GM18508 (cell line): ENCODE measurements at regions not wholly inside any gene's neighbourhood (a gene's known extent, or its start where the extent isn't known, plus 50 kb on each side); places are given as distances from the start of the nearest gene placed in this dataset.

Experiments
- ATAC-seq: cut with Tn5 transposase; IDR thresholded peaks from one replicate; pipeline ENCODE4 v1.9.1; 2021; ENCODE audit warnings: moderate number of reproducible peaks; ENCODE audit not compliant: insufficient read depth, unreplicated experiment

DNA sequence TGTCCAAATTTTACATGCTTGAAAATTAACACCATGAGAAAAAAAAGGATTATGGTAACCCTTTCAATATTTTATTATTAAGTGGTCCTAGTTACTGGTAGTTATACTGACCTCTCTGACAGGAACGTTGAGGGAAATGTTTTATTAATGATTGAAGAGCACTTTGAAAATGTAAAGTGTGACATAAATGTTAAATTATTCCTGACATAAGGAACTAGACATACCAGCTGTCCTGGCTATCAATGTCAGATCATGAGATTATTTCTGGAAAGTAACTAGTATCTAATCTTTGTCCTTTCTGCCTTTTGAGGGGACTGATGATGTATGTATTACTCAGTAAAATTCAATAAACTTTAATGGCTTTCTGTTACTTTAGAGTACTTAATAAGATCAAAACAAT is 1538.5 kb upstream of the CDH6 start:
- no peak for ATAC-seq

DNA sequence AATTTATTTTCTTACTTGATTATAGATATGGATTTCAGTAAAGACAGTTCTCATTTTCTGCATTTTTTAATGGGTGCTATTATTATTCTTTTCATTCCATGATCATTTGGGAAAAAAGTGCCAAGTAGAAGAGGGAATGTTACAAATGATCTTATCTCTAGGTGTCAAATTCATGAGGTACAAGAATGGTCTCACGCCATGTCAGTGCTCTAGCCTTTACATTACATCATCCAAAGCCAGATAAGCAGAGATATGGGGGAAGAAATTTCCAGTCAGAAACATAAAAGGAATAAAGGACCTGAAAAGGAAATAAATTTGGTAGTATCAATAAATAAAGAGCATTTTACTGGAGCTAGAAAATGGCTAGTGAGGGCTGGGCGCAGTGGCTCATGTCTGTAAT is 1544.2 kb upstream of the CDH6 start:
- ATAC-seq, result no peak

DNA sequence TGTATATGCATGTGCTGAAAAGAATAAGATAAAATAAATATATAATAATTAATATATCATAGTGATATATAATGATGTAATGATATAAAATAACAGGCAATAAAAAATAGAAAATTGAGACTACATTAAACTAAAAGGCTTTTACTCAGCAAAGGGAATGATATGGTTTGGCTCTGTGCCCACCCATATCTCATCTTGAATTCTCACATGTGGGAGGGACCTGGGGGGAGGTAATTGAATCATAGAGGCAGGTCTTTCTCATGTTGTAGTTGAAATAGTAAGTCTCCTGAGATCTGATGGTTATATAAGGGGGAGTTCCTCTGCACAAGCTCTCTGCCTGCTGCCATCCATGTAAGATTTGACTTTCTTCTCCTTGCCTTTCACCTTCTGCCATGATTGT is 1550.9 kb upstream of the CDH6 start:
- ATAC-seq, result no peak

GRCh38 chr5:29614206-29614605 is 1579.3 kb upstream of the CDH6 start:
- ATAC-seq, result no peak

- no peak for ATAC-seq
Measured at GRCh38 chr5:29588236-29588635, 1605.2 kb upstream of the CDH6 start.

DNA sequence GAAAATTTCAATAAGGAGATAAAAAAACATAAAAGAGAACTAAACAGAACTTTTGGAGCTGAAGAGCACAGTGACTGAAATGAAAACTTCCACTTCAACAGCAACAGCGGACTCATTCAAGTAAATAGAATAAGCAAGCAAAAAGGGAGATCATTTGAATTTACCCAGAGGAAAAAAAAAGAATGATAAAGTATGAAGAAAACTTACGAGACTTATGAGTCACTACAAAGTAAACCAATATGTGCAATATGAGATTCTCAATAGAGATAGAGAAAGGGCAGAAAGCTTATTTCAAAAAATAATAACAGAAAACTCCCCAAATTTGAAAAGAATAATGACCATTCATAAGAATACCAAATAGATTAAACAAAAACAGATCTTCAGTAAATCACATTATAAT is 1605.7 kb upstream of the CDH6 start:
- ATAC-seq, result no peak

GRCh38 chr5:29568028-29568427 is 1625.5 kb upstream of the CDH6 start:
- ATAC-seq, result no peak

DNA sequence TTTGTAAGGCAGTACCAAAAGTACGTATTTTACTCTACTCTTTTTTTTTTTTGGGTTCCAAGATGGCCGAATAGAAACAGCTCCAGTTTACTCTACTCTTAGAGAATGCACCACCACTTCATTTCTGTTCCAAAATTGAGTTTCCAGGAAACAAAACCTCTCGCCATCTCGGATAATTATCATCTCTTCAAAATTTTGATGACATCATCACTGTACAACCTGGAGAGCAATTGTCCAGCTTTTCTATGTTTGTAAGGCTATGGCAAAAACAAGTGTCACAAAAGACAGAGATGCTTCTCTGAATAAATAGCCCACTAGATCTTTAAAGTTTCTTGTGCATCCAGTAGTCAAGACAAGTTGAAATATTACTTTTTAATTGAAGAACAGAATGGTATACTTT is 1631.9 kb upstream of the CDH6 start:
- ATAC-seq, result no peak

DNA sequence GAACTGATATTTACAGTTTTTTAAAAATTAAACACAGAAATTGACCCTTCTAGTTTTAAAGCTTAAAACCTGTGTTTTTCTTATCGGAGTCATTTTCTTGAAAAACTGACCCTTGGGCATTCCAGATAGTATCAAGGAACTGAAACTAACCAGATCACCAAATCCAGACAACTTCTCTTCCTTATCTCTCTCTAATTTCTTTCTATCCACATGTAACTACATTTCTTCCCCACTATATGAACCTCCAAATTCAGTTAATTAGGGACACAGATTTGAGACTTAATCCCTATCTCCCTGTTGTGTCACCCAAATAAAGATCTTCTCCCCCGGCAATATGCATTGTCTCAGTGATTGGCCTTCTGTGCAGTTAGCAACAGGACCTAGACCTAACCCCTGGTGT is 1643.0 kb upstream of the CDH6 start:
- ATAC-seq, result no peak

- no peak for ATAC-seq
Measured at GRCh38 chr5:29548262-29548661, 1645.2 kb upstream of the CDH6 start.

GRCh38 chr5:29547236-29547865 is 1646.1 kb upstream of the CDH6 start:
- no peak for ATAC-seq

DNA sequence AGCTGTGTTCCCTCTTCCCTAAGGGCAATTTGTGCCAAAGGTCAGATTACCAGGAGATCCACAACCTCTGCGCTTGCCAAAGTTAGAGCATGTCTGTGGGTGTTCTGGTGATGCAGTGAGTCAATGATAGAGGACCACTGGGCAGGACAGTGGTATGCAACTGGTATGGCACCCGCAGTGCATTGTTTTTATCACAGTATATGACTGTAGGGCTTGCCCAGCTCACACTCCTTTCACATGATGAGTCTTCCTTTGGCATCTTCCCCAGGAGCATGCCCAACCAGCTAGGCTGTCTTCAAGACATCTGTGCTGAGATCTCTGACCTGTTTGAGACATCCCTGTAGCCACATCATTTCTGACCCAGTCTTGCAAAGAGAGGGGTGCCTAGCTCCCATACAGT is 1650.0 kb upstream of the CDH6 start:
- ATAC-seq, result no peak

GRCh38 chr5:29524227-29524626 is 1669.3 kb upstream of the CDH6 start:
- ATAC-seq, result no peak

- no peak for ATAC-seq
Measured at GRCh38 chr5:29518176-29518575, 1675.3 kb upstream of the CDH6 start.

GRCh38 chr5:29516224-29516623 is 1677.3 kb upstream of the CDH6 start:
- ATAC-seq, result no peak

- no peak for ATAC-seq
Measured at GRCh38 chr5:29508131-29508530, 1685.4 kb upstream of the CDH6 start.

DNA sequence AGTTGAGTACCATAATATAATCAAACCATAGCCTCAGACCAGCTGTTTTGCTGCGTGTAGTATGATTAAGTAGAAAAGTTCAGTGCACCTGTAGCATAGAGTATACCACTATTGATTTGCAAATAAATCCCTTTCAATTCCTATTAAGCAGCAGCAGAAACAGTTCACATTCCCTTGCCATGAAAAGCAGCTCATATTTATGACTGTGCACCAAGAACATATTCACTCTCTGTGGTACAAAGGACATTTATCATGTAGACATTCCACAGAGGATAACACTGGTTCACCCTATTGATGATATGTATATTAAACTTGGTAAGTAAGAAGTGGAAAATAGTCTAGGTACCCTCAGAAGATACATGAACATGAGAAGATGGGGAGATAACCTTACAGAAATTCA is 1689.1 kb upstream of the CDH6 start:
- ATAC-seq, result no peak

- no peak for ATAC-seq
Measured at GRCh38 chr5:29498860-29499259, 1694.6 kb upstream of the CDH6 start.

DNA sequence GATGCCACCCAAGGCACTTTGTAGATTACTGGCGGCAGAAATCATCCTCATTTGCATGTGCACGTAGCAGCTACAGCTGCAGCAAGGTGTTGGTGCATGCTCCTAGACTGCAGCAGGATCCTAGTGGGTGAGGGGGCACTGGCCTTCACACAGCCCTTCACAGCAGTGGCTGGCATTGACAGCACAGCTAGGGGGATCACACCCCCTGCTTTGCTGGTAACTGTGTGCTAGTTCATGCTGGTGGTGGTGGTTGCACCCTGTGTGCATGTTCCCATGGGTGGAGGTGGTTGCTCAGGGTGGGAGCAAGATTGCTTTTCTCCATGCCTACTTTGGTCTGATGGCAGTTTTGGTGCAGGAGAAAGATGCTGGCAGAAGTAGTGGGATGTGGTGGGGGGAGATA is 1695.1 kb upstream of the CDH6 start:
- ATAC-seq, result no peak

DNA sequence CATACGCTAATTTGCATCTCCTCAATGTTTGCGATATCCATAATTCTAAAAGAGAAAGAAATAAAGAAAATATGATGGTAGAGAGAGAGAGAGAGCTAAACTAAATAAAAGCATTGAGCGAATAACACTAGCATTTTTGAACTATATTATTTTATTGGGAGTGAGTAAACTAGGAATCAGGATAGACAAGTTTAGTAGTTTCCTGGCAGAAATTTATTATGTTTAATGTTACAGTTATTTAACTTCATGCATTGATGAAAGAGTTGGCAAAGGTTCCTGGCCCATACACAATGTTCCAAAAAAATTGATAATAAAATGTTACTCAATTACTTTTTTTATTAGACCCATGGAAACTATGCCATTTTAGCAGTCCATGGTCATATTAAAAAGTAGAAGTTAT is 1708.2 kb upstream of the CDH6 start:
- ATAC-seq, result no peak

DNA sequence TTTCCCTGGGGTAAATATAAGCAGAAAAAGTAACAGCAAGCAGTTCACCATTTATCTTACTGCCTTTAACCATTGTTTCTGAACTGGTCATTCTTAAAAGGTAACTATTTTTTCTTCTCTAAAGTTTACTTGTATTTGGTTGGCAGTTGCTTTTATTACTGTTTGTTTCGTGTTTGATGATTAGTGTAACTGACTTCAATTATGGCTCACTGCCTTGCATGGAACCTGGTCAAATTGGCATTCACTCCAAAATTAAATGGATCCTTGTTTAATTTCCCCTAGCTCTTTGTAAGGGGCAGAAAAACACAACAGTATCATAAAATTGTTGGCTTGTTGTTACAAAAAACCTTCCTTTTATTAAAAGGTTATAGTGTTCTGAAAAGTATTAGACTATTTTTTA is 1723.9 kb upstream of the CDH6 start:
- ATAC-seq, result no peak

DNA sequence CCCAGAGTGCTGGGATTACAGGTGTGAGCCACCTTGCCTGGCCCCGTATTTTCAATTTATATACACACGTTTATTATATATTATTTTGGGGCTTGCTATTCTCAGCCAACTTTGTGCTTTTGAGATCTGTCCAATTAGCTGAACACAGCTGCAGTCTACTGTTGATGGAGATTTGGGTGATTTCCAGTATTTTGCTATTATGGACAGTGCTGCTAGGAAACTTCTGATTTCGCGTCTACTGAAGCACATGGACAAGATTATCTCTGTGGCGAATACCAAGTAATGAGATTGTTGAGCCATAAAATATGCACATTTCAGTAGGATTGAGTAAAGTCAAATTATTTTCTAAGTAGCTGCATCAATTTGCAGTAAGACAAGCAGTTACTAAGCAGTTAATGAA is 1731.2 kb upstream of the CDH6 start:
- ATAC-seq, result no peak

DNA sequence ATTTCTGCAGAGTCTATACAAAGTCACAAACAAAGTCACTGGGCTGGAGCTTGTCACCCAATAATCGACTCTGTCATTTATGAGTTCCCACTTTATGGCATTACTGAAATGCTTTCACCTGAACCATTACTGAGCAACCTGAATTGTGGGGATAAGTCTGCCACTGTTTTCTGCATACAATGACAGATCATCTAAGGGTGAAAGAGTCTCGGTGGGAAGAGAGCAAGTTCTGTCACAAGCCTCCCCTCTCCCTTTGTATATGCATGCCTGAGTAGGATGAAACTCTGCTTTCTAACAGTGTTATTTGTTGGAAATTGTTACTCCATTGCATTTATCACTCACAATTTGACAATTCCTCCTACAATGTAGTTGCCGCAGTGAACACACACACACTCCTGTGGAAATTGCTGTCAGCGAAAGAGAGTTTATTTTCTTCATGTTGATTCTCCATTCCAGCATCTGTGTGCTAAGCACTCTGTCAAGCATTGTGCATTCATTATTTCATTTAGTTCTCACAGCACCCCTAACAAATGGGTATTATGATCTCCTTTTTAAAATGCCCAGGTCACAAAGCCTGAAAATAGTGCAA is 1732.4 kb upstream of the CDH6 start:
- no peak for ATAC-seq
